HepG2 (cell line): ENCODE measurements at regions not wholly inside any gene's neighbourhood (a gene's known extent, or its start where the extent isn't known, plus 50 kb on each side); places are given as distances from the start of the nearest gene placed in this dataset.

Source experiments
- ATAC-seq: fragments of 200-7000 bp; cut with Tn5 transposase; 3 replicates; pipeline ENCODE4 v1.9.1; 2020; ENCODE audit warnings: mild to moderate bottlenecking, moderate library complexity
- BruUV-seq: library from RNA; stranded (reverse); fragments of 400-500 nt; replicated peaks from 2 replicates; lab custom pipeline; 2021; lab: Mats Ljungman, UMichigan
- CTCF ChIA-PET: fragments of 300-600 bp; formaldehyde crosslinking; extraction: SDS; loops from one replicate; lab custom pipeline; 2021; ENCODE audit warnings: low total read pairs, inconsistent platforms, low intra/inter-chr PET ratio; lab: Yijun Ruan, JAX
- POLR2A ChIA-PET: fragments of 350-600 bp; sonication (Branson Sonifier 250); formaldehyde crosslinking; loops from one replicate; lab custom pipeline; 2020; ENCODE audit warnings: antibody characterized with exemption, inconsistent platforms; lab: Yijun Ruan, JAX
- DNase-seq: peaks from one replicate; pipeline ENCODE4 v3.0.0-alpha.2; 2015; ENCODE audit warnings: low spot score
- FAIRE-seq: peaks from 3 replicates; lab custom pipeline; 2011; peaks lifted over from hg19 to GRCh38; lab: Jason Lieb, UNC
- H2AFZ ChIP-seq: one replicate; pipeline ENCODE4 v1.6.1; 2011; ENCODE audit warnings: low read length, inconsistent platforms
- H3K27ac ChIP-seq: fragments of 300-600 bp; 3 replicates; pipeline ENCODE4 v1.8.0; 2011; ENCODE audit warnings: mixed run types, mild to moderate bottlenecking, mixed read lengths, low read length, inconsistent platforms; ENCODE audit not compliant: insufficient read depth; ENCODE audit errors: extremely low read length
- H3K27me3 ChIP-seq, 2 experiments: fragments of 200-600 bp in 1 of 2; 2 replicates in 1 of 2; 3 replicates in 1 of 2; pipeline versions ENCODE4 v1.6.0 to v1.8.0; 2011; ENCODE audit warnings: low read length in 2 of 2, mild to moderate bottlenecking in 2 of 2, moderate library complexity in 2 of 2, inconsistent platforms in 1 of 2; ENCODE audit not compliant: insufficient read depth in 2 of 2, control insufficient read depth in 1 of 2
- H3K36me3 ChIP-seq, 2 experiments: fragments of 200-600 bp in 1 of 2; replicated peaks in 1 of 2; 2 replicates in 1 of 2; 3 replicates in 1 of 2; pipeline versions ENCODE4 v1.5.1 to v1.8.0; 2011; ENCODE audit warnings: low read length in 2 of 2, inconsistent platforms in 1 of 2; ENCODE audit not compliant: insufficient read depth in 2 of 2, control insufficient read depth in 1 of 2
- H3K4me1 ChIP-seq: 2 replicates; pipeline ENCODE4 v1.5.1; 2012; ENCODE audit warnings: low read length, inconsistent platforms; ENCODE audit not compliant: insufficient read depth
- H3K4me2 ChIP-seq: 2 replicates; pipeline ENCODE4 v1.6.0; 2011; ENCODE audit warnings: low read depth, low read length, inconsistent platforms
- H3K4me3 ChIP-seq, 3 experiments: fragments of 200-600 bp in 1 of 3; sonication (generic), shearing (Covaris generic) in 1 of 3; replicated peaks in 1 of 3; 2 replicates each; pipeline ENCODE4 v1.5.1; 2011 to 2016; ENCODE audit warnings: low read length in 3 of 3, inconsistent platforms in 2 of 3, low read depth in 2 of 3, mild to moderate bottlenecking in 2 of 3, control low read depth in 1 of 3, mixed read lengths in 1 of 3; ENCODE audit not compliant: insufficient read depth in 1 of 3
- H3K79me2 ChIP-seq: one replicate; pipeline ENCODE4 v1.6.1; 2011; ENCODE audit warnings: low read length, inconsistent platforms; ENCODE audit not compliant: insufficient read depth
- H3K9ac ChIP-seq: 2 replicates; pipeline ENCODE4 v1.6.0; 2011; ENCODE audit warnings: mild to moderate bottlenecking, low read depth, low read length, inconsistent platforms; ENCODE audit not compliant: insufficient read depth
- H3K9me3 ChIP-seq: 2 replicates; pipeline ENCODE4 v1.5.1; 2012; ENCODE audit warnings: mild to moderate bottlenecking, low read length
- H4K20me1 ChIP-seq: 2 replicates; pipeline ENCODE4 v1.6.0; 2011; ENCODE audit warnings: inconsistent platforms, mild to moderate bottlenecking, low read length, moderate library complexity; ENCODE audit not compliant: insufficient read depth
- CBX2 ChIP-seq, 2 experiments: fragments of 200-600 bp in 1 of 2; sonication (generic); formaldehyde crosslinking in 1 of 2; IDR thresholded peaks; 2 replicates each; pipeline versions ENCODE4 v1.7.0 to v1.8.1; 2018 to 2022; ENCODE audit warnings: low read depth in 2 of 2, low read length in 1 of 2, mild to moderate bottlenecking in 1 of 2, missing genetic modification reagents in 1 of 2
- ELF1 ChIP-seq: sonication (generic); formaldehyde crosslinking; IDR thresholded peaks from 2 replicates; pipeline ENCODE4 v1.4.0; 2020; ENCODE audit warnings: missing genetic modification reagents
- GATA4 ChIP-seq: sonication (generic); IDR thresholded peaks from 2 replicates; pipeline ENCODE4 v1.6.1; 2016; ENCODE audit warnings: antibody characterized with exemption, low read depth, borderline replicate concordance
- HNF4A ChIP-seq: sonication (generic); formaldehyde crosslinking; IDR thresholded peaks from 2 replicates; pipeline ENCODE4 v1.4.0; 2020; ENCODE audit warnings: missing genetic modification reagents
- HOXA9 ChIP-seq: sonication (generic); formaldehyde crosslinking; IDR thresholded peaks from 2 replicates; pipeline ENCODE4 v1.8.1; 2022; ENCODE audit warnings: missing genetic modification reagents, mild to moderate bottlenecking, moderate library complexity, borderline replicate concordance
- JARID2 ChIP-seq: sonication (generic); formaldehyde crosslinking; IDR thresholded peaks from 2 replicates; pipeline ENCODE4 v1.8.1; 2023; ENCODE audit warnings: missing genetic modification reagents, inconsistent platforms; ENCODE audit not compliant: insufficient replicate concordance
- PHF21A ChIP-seq: sonication (generic); formaldehyde crosslinking; IDR thresholded peaks from 2 replicates; pipeline ENCODE4 v1.5.0; 2020; ENCODE audit warnings: mild to moderate bottlenecking, missing genetic modification reagents
- REXO4 ChIP-seq: sonication (generic); formaldehyde crosslinking; IDR thresholded peaks from 2 replicates; pipeline ENCODE4 v1.8.0; 2022; ENCODE audit warnings: missing genetic modification reagents, mild to moderate bottlenecking, borderline replicate concordance
- SMARCE1 ChIP-seq: fragments of 450-650 bp; IDR thresholded peaks from 2 replicates; pipeline ENCODE4 v1.6.1; 2017; ENCODE audit warnings: borderline replicate concordance
- ZNF530 ChIP-seq: sonication (generic); formaldehyde crosslinking; IDR thresholded peaks from 2 replicates; pipeline ENCODE4 v1.5.0; 2020; ENCODE audit warnings: low read depth, mild to moderate bottlenecking, missing genetic modification reagents
- ZNF724P ChIP-seq: sonication (generic); formaldehyde crosslinking; IDR thresholded peaks from 2 replicates; pipeline ENCODE4 v1.8.0; 2022; ENCODE audit warnings: missing genetic modification reagents, borderline replicate concordance
- WGBS: methylation state at CpG from one replicate; pipeline ENCODE4 v1.1.6; 2017; ENCODE audit warnings: low lambda C conversion rate; 5-methylcytosine and 5-hydroxymethylcytosine counted together
- in situ Hi-C: cut with HindIII; loops from 2 replicates; pipeline ENCODE4 v1.10.0; 2017; ENCODE audit warnings: low pct_unique_long_range_greater_than_20kb; ENCODE audit not compliant: extremely low pct_ligation_motif_present
- intact Hi-C: fragments of 100-400 bp; cut with micrococcal nuclease; formaldehyde crosslinking; loops from one replicate; pipeline ENCODE4 v1.10.0; 2022; ENCODE audit not compliant: unreplicated experiment
- TF ChIP-seq, protein P1 (sequence below): sonication (generic); formaldehyde crosslinking; IDR thresholded peaks from 2 replicates; pipeline ENCODE4 v1.4.0; 2020; ENCODE audit warnings: missing genetic modification reagents
- TF ChIP-seq, protein P2 (sequence below): sonication (generic); formaldehyde crosslinking; IDR thresholded peaks from 2 replicates; pipeline ENCODE4 v1.8.0; 2022; ENCODE audit warnings: mild to moderate bottlenecking, missing genetic modification reagents
- TF ChIP-seq, protein P3 (sequence below): IDR thresholded peaks from 2 replicates; pipeline ENCODE4 v1.6.1; 2016; ENCODE audit warnings: control low read depth
- TF ChIP-seq, protein P4 (sequence below): sonication (generic); formaldehyde crosslinking; IDR thresholded peaks from 2 replicates; pipeline ENCODE4 v1.9.0; 2021; ENCODE audit warnings: missing genetic modification reagents, borderline replicate concordance
- TF ChIP-seq, protein P5 (sequence below): sonication (generic); formaldehyde crosslinking; IDR thresholded peaks from 2 replicates; pipeline ENCODE4 v1.8.1; 2023; ENCODE audit warnings: mild to moderate bottlenecking, inconsistent platforms, moderate library complexity, missing genetic modification reagents, borderline replicate concordance

DNA sequence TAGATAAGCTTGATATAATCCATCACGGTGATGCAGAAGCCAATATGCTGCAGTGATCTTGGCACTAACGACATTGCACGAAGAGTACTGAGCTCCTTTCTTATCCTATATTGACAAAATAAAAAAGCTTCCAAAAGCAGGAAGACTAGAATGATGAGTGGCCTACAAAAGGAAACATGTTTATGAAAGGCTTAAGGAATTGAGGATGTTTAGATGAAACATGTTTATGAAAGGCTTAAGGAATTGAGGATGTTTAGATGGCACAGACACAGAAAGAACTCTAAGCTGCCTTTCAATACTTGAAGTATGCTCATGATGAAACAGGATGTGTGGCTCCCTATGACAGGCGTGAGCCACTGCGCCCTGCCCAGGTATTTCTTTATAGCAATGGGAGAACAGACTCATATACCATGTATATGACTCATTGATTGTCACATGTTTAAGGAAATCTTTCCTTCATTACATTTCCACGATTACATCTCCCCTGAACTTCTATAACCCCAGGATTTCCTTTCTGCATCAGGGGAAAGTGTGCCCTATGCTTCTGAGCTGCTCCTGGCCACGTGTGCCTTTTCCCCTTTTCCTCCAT is 690.8 kb upstream of the ARGLU1 start:
- no peak overlapping the region for H3K27ac ChIP-seq
- H3K4me2 ChIP-seq = no peak overlapping the region
- in situ Hi-C loops = no loop called here
- H3K79me2 ChIP-seq = no peaks in the 10 kb centered on the region
- ChIA-PET CTCF (no interaction called here), POLR2A (no interaction called here)
- H3K36me3 ChIP-seq = no peaks in the 10 kb centered on the region
- H2AFZ ChIP-seq = no peak overlapping the region
- no peaks in the 10 kb centered on the region for H3K27me3 ChIP-seq
- FAIRE-seq = no peak
- intact Hi-C loops = no loop called here
- H3K9me3 ChIP-seq = peaks cover 4% of the 10 kb centered on the region; the same call in 1 of the 2 replicates
- H3K9ac ChIP-seq = no peak overlapping the region
- no TSS peak for BruUV-seq
- ATAC-seq = no peak
- H3K4me1 ChIP-seq = no peaks in the 10 kb centered on the region
- H3K4me3 ChIP-seq = no peak overlapping the region
- 11% methylated on average over 7 of the region's 7 CpGs for WGBS
- no peak for DNase-seq
- H4K20me1 ChIP-seq = no peaks in the 10 kb centered on the region
- TF ChIP-seq HOXA9 (CRISPR knock-in tag) (no peak), REXO4 (no peak), PHF21A (CRISPR knock-in tag) (no peak), CBX2 (IDR thresholded peaks at IDR 0.05; ENCODE audit: low read depth, low read length) (no peak), CBX2 (CRISPR knock-in tag; IDR thresholded peaks at IDR 0.05; ENCODE audit: low read depth) (no peak), ELF1 (CRISPR knock-in tag) (no peak), JARID2 (CRISPR knock-in tag) (no peak), HNF4A (CRISPR knock-in tag) (no peak), ZNF530 (no peak), GATA4 (no peak), SMARCE1 (no peak), ZNF724P (CRISPR knock-in tag) (no peak)
- TF ChIP-seq, protein P1, sequence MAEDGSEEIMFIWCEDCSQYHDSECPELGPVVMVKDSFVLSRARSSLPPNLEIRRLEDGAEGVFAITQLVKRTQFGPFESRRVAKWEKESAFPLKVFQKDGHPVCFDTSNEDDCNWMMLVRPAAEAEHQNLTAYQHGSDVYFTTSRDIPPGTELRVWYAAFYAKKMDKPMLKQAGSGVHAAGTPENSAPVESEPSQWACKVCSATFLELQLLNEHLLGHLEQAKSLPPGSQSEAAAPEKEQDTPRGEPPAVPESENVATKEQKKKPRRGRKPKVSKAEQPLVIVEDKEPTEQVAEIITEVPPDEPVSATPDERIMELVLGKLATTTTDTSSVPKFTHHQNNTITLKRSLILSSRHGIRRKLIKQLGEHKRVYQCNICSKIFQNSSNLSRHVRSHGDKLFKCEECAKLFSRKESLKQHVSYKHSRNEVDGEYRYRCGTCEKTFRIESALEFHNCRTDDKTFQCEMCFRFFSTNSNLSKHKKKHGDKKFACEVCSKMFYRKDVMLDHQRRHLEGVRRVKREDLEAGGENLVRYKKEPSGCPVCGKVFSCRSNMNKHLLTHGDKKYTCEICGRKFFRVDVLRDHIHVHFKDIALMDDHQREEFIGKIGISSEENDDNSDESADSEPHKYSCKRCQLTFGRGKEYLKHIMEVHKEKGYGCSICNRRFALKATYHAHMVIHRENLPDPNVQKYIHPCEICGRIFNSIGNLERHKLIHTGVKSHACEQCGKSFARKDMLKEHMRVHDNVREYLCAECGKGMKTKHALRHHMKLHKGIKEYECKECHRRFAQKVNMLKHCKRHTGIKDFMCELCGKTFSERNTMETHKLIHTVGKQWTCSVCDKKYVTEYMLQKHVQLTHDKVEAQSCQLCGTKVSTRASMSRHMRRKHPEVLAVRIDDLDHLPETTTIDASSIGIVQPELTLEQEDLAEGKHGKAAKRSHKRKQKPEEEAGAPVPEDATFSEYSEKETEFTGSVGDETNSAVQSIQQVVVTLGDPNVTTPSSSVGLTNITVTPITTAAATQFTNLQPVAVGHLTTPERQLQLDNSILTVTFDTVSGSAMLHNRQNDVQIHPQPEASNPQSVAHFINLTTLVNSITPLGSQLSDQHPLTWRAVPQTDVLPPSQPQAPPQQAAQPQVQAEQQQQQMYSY (CRISPR knock-in tag) = no peak
- TF ChIP-seq, protein P2, sequence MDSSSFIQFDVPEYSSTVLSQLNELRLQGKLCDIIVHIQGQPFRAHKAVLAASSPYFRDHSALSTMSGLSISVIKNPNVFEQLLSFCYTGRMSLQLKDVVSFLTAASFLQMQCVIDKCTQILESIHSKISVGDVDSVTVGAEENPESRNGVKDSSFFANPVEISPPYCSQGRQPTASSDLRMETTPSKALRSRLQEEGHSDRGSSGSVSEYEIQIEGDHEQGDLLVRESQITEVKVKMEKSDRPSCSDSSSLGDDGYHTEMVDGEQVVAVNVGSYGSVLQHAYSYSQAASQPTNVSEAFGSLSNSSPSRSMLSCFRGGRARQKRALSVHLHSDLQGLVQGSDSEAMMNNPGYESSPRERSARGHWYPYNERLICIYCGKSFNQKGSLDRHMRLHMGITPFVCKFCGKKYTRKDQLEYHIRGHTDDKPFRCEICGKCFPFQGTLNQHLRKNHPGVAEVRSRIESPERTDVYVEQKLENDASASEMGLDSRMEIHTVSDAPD = no peak
- TF ChIP-seq, protein P3, sequence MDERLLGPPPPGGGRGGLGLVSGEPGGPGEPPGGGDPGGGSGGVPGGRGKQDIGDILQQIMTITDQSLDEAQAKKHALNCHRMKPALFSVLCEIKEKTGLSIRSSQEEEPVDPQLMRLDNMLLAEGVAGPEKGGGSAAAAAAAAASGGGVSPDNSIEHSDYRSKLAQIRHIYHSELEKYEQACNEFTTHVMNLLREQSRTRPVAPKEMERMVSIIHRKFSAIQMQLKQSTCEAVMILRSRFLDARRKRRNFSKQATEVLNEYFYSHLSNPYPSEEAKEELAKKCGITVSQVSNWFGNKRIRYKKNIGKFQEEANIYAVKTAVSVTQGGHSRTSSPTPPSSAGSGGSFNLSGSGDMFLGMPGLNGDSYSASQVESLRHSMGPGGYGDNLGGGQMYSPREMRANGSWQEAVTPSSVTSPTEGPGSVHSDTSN = no peak
- TF ChIP-seq, protein P4, sequence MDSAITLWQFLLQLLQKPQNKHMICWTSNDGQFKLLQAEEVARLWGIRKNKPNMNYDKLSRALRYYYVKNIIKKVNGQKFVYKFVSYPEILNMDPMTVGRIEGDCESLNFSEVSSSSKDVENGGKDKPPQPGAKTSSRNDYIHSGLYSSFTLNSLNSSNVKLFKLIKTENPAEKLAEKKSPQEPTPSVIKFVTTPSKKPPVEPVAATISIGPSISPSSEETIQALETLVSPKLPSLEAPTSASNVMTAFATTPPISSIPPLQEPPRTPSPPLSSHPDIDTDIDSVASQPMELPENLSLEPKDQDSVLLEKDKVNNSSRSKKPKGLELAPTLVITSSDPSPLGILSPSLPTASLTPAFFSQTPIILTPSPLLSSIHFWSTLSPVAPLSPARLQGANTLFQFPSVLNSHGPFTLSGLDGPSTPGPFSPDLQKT (CRISPR knock-in tag) = no peak
- TF ChIP-seq, protein P5, sequence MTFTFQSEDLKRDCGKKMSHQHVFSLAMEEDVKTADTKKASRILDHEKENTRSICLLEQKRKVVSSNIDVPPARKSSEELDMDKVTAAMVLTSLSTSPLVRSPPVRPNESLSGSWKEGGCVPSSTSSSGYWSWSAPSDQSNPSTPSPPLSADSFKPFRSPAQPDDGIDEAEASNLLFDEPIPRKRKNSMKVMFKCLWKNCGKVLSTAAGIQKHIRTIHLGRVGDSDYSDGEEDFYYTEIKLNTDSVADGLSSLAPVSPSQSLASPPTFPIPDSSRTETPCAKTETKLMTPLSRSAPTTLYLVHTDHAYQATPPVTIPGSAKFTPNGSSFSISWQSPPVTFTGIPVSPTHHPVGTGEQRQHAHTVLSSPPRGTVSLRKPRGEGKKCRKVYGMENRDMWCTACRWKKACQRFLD (CRISPR knock-in tag) = no peak
